Liver (tissue), 8 donors: ENCODE measurements at regions not wholly inside any gene's neighbourhood (a gene's known extent, or its start where the extent isn't known, plus 50 kb on each side); places are given as distances from the start of the nearest gene placed in this dataset.

Experiments used
- DNase-seq: peaks from one replicate; pipeline ENCODE4 v3.0.0-alpha.2; 2017; ENCODE audit warnings: low spot score
- H3K27ac ChIP-seq, 2 donors: one replicate each; pipeline ENCODE4 v1.7.0; 2013; ENCODE audit warnings: inconsistent platforms in 2 of 2, low read length in 2 of 2, control low read depth in 1 of 2, low read depth in 1 of 2, mild to moderate bottlenecking in 1 of 2
- H3K27me3 ChIP-seq, 4 donors: one replicate each; pipeline versions ENCODE4 v1.6.1 to v1.7.0; 2013; ENCODE audit warnings: low read length in 3 of 4, inconsistent platforms in 1 of 4, mild to moderate bottlenecking in 1 of 4, moderate library complexity in 1 of 4; ENCODE audit not compliant: control insufficient read depth in 4 of 4, insufficient read depth in 4 of 4
- H3K36me3 ChIP-seq, 4 donors: one replicate each; pipeline versions ENCODE4 v1.6.1 to v1.7.0; 2013; ENCODE audit warnings: low read length in 3 of 4, mild to moderate bottlenecking in 3 of 4, low read depth in 1 of 4, moderate library complexity in 1 of 4; ENCODE audit not compliant: control insufficient read depth in 4 of 4, insufficient read depth in 3 of 4
- H3K4me1 ChIP-seq, 4 donors: one replicate each; pipeline versions ENCODE4 v1.6.1 to v1.7.0; 2013; ENCODE audit warnings: low read length in 3 of 4, mild to moderate bottlenecking in 3 of 4, moderate library complexity in 1 of 4; ENCODE audit not compliant: control insufficient read depth in 4 of 4, insufficient read depth in 4 of 4
- H3K4me3 ChIP-seq, 3 donors: one replicate each; pipeline versions ENCODE4 v1.6.1 to v1.7.0; 2013; ENCODE audit warnings: low read length in 3 of 3, control low read depth in 1 of 3, low read depth in 1 of 3, mild to moderate bottlenecking in 1 of 3
- H3K9ac ChIP-seq, 2 donors: one replicate each; pipeline ENCODE4 v1.7.0; 2013; ENCODE audit warnings: low read length in 2 of 2, mild to moderate bottlenecking in 2 of 2, moderate library complexity in 2 of 2, control low read depth in 1 of 2, low read depth in 1 of 2
- H3K9me3 ChIP-seq, 4 donors: one replicate each; pipeline versions ENCODE4 v1.6.1 to v1.7.0; 2013; ENCODE audit warnings: low read length in 3 of 4; ENCODE audit not compliant: control insufficient read depth in 4 of 4
- EGR1 ChIP-seq, 2 donors: IDR thresholded peaks; 2 replicates each; pipeline ENCODE4 v1.6.1; 2016 to 2018; ENCODE audit warnings: antibody characterized with exemption in 2 of 2, low read depth in 2 of 2
- FOXA1 ChIP-seq: IDR thresholded peaks from 2 replicates; pipeline ENCODE4 v1.6.1; 2016; ENCODE audit warnings: antibody characterized with exemption
- FOXA2 ChIP-seq: IDR thresholded peaks from 2 replicates; pipeline ENCODE4 v1.6.1; 2016; ENCODE audit warnings: antibody characterized with exemption
- GABPA ChIP-seq, 2 donors: IDR thresholded peaks in 1 of 2; conservative IDR thresholded peaks in 1 of 2; 2 replicates each; pipeline ENCODE4 v1.6.1; 2016; ENCODE audit warnings: antibody characterized with exemption in 2 of 2, mild to moderate bottlenecking in 1 of 2, moderate library complexity in 1 of 2
- HNF4A ChIP-seq, 2 donors: conservative IDR thresholded peaks; 2 replicates each; pipeline ENCODE4 v1.6.1; 2016; ENCODE audit warnings: antibody characterized with exemption in 2 of 2, mild to moderate bottlenecking in 2 of 2
- HNF4G ChIP-seq: IDR thresholded peaks from 2 replicates; pipeline ENCODE4 v1.6.1; 2016; ENCODE audit warnings: antibody characterized with exemption
- JUND ChIP-seq, 2 donors: IDR thresholded peaks; 2 replicates each; pipeline ENCODE4 v1.6.1; 2016; ENCODE audit warnings: antibody characterized with exemption in 2 of 2
- MAX ChIP-seq: IDR thresholded peaks from 2 replicates; pipeline ENCODE4 v1.6.1; 2016; ENCODE audit warnings: antibody characterized with exemption
- NR2F2 ChIP-seq: IDR thresholded peaks from 2 replicates; pipeline ENCODE4 v1.6.1; 2016; ENCODE audit warnings: antibody characterized with exemption
- RAD21 ChIP-seq, 2 donors: IDR thresholded peaks; 2 replicates each; pipeline ENCODE4 v1.6.1; 2016; ENCODE audit warnings: antibody characterized with exemption in 2 of 2, mild to moderate bottlenecking in 2 of 2
- REST ChIP-seq: IDR thresholded peaks from 2 replicates; pipeline ENCODE4 v1.6.1; 2016; ENCODE audit warnings: antibody characterized with exemption, mild to moderate bottlenecking
- RXRA ChIP-seq, 2 donors: IDR thresholded peaks; 2 replicates each; pipeline ENCODE4 v1.6.1; 2017 to 2018; ENCODE audit warnings: antibody characterized with exemption in 2 of 2, mild to moderate bottlenecking in 1 of 2
- SP1 ChIP-seq: IDR thresholded peaks from 2 replicates; pipeline ENCODE4 v1.6.1; 2018; ENCODE audit warnings: antibody characterized with exemption, mild to moderate bottlenecking
- TAF1 ChIP-seq: conservative IDR thresholded peaks from 2 replicates; pipeline ENCODE4 v1.6.1; 2016; ENCODE audit warnings: antibody characterized with exemption, mild to moderate bottlenecking
- YY1 ChIP-seq: IDR thresholded peaks from 2 replicates; pipeline ENCODE4 v1.6.1; 2016; ENCODE audit warnings: antibody characterized with exemption, mild to moderate bottlenecking
- whole genome bisulfite sequencing: extraction: QIAGEN DNeasy Blood & Tissue Kit; methylation state at CpG from one replicate; pipeline ENCODE4 v1.1.7; 2013; 5-methylcytosine and 5-hydroxymethylcytosine counted together
- TF ChIP-seq, protein P1 (sequence below): IDR thresholded peaks from 2 replicates; pipeline ENCODE4 v1.6.1; 2016; ENCODE audit warnings: antibody characterized with exemption
- TF ChIP-seq, protein P2 (sequence below): fragments of 150-350 bp; IDR thresholded peaks from 2 replicates; pipeline ENCODE4 v1.5.1; 2017; ENCODE audit warnings: improper control_type of control experiment, low read depth, low read length; ENCODE audit not compliant: missing input control
- TF ChIP-seq, protein P3 (sequence below): IDR thresholded peaks from 2 replicates; pipeline ENCODE4 v1.6.1; 2016; ENCODE audit warnings: antibody characterized with exemption
- donor health status: healthy.
- donor health status: healthy.
- donor health status: healthy.
- donor health status: healthy.
- donor health status: healthy.

DNA sequence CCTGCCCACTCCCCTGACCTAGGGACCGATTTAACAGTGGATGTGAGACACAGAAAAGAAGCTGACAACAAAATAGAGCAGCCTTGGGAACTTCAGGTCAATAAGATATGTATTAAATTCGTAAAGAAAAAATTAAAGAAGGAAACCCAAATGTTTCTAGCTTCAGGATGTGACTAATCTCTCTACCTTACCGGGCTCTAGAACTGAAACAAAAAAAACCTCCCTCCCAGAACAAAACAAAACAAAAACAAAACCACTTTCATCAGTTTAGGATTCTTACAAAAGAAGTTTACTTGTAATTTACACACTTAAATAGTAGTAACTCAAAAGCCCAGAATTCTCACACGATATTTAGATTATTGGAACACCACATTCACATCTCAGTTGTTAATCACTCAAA lies 185.8 kb upstream of the RPS6KA3 start:
- Histone ChIP-seq H3K36me3 (no peaks in the 10 kb centered on the region), H3K9me3 (peaks cover 0 to 3% (median 0%) of the 10 kb centered on the region in 4 donors), H3K9ac (no peak overlapping the region), H3K27ac (no peak overlapping the region), H3K4me3 (no peak overlapping the region), H3K4me1 (no peaks in the 10 kb centered on the region), H3K27me3 (no peaks in the 10 kb centered on the region)
- 71% methylated on average over 4 of the region's 4 CpGs for WGBS
- TF ChIP-seq GABPA (IDR thresholded peaks at IDR 0.05 in 1 of 2, conservative IDR thresholded peaks at IDR 0.05 in 1 of 2) (no peak), TAF1 (no peak), MAX (no peak), EGR1 (IDR thresholded peaks at IDR 0.05; ENCODE audit: low read depth in 2 of 2) (no peak), YY1 (no peak), HNF4A (conservative IDR thresholded peaks at IDR 0.05) (no peak), JUND (IDR thresholded peaks at IDR 0.05) (no peak), SP1 (no peak), FOXA1 (no peak), RAD21 (IDR thresholded peaks at IDR 0.05) (no peak), RXRA (IDR thresholded peaks at IDR 0.05) (no peak), HNF4G (no peak), FOXA2 (no peak)
- TF ChIP-seq, protein P1, sequence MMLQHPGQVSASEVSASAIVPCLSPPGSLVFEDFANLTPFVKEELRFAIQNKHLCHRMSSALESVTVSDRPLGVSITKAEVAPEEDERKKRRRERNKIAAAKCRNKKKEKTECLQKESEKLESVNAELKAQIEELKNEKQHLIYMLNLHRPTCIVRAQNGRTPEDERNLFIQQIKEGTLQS, result no peak
- TF ChIP-seq, protein P2, sequence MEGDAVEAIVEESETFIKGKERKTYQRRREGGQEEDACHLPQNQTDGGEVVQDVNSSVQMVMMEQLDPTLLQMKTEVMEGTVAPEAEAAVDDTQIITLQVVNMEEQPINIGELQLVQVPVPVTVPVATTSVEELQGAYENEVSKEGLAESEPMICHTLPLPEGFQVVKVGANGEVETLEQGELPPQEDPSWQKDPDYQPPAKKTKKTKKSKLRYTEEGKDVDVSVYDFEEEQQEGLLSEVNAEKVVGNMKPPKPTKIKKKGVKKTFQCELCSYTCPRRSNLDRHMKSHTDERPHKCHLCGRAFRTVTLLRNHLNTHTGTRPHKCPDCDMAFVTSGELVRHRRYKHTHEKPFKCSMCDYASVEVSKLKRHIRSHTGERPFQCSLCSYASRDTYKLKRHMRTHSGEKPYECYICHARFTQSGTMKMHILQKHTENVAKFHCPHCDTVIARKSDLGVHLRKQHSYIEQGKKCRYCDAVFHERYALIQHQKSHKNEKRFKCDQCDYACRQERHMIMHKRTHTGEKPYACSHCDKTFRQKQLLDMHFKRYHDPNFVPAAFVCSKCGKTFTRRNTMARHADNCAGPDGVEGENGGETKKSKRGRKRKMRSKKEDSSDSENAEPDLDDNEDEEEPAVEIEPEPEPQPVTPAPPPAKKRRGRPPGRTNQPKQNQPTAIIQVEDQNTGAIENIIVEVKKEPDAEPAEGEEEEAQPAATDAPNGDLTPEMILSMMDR, result no peak
- TF ChIP-seq, protein P3, sequence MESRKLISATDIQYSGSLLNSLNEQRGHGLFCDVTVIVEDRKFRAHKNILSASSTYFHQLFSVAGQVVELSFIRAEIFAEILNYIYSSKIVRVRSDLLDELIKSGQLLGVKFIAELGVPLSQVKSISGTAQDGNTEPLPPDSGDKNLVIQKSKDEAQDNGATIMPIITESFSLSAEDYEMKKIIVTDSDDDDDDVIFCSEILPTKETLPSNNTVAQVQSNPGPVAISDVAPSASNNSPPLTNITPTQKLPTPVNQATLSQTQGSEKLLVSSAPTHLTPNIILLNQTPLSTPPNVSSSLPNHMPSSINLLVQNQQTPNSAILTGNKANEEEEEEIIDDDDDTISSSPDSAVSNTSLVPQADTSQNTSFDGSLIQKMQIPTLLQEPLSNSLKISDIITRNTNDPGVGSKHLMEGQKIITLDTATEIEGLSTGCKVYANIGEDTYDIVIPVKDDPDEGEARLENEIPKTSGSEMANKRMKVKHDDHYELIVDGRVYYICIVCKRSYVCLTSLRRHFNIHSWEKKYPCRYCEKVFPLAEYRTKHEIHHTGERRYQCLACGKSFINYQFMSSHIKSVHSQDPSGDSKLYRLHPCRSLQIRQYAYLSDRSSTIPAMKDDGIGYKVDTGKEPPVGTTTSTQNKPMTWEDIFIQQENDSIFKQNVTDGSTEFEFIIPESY, result no peak
- DNase-seq, result no peak

DNA sequence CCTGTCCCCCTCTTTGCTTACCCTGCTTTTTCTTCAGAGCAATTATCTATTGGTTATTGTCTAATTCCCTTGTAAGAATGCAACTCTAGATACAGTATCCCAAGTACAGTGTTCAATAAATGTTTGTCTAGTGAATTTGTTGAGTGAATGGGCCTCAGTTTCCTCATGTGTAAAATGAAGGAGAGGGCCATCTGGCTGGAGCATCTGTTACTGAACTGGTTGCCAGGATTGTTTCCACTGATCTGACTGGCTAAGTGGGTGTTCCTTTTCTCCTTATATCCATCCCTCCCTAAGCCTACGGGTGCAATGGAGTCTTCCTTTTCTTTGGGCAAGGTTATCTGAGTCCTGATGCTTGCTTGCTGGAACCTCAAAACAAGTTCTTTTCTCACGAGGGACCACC lies 185.2 kb upstream of the RPS6KA3 start:
- Histone ChIP-seq H3K36me3 (no peaks in the 10 kb centered on the region), H3K9ac (no peak overlapping the region), H3K27ac (no peak overlapping the region), H3K9me3 (peaks cover 0 to 3% (median 0%) of the 10 kb centered on the region in 4 donors), H3K27me3 (no peaks in the 10 kb centered on the region), H3K4me1 (no peaks in the 10 kb centered on the region), H3K4me3 (no peak overlapping the region)
- DNase-seq, result no peak
- WGBS, result 38% methylated on average over 2 of the region's 2 CpGs
- TF ChIP-seq SP1 (no peak), FOXA2 (no peak), HNF4G (no peak), RAD21 (IDR thresholded peaks at IDR 0.05) (no peak), TAF1 (no peak), JUND (IDR thresholded peaks at IDR 0.05) (no peak), REST (no peak), EGR1 (IDR thresholded peaks at IDR 0.05; ENCODE audit: low read depth in 2 of 2) (no peak), FOXA1 (no peak), GABPA (IDR thresholded peaks at IDR 0.05 in 1 of 2, conservative IDR thresholded peaks at IDR 0.05 in 1 of 2) (no peak), NR2F2 (no peak), MAX (no peak), YY1 (no peak), HNF4A (conservative IDR thresholded peaks at IDR 0.05) (no peak), RXRA (IDR thresholded peaks at IDR 0.05) (no peak)
- TF ChIP-seq, protein P3, result no peak
- TF ChIP-seq, protein P2, result no peak
- TF ChIP-seq, protein P1, result no peak
